ENCODE measurements at regions not wholly inside any gene's neighbourhood (a gene's known extent, or its start where the extent isn't known, plus 50 kb on each side); places are given as distances from the start of the nearest gene placed in this dataset.

- no peak for DNase-seq
These were observed 341.4 kb downstream of the DIRAS2 start for GRCh38 chr9:90301277-90301653.

GRCh38 chr9:90303655-90304054 lies 339.0 kb downstream of the DIRAS2 start:
- DNase-seq, result no peak

- no peak for DNase-seq
These were observed 336.5 kb downstream of the DIRAS2 start for GRCh38 chr9:90306158-90306557.

DNA sequence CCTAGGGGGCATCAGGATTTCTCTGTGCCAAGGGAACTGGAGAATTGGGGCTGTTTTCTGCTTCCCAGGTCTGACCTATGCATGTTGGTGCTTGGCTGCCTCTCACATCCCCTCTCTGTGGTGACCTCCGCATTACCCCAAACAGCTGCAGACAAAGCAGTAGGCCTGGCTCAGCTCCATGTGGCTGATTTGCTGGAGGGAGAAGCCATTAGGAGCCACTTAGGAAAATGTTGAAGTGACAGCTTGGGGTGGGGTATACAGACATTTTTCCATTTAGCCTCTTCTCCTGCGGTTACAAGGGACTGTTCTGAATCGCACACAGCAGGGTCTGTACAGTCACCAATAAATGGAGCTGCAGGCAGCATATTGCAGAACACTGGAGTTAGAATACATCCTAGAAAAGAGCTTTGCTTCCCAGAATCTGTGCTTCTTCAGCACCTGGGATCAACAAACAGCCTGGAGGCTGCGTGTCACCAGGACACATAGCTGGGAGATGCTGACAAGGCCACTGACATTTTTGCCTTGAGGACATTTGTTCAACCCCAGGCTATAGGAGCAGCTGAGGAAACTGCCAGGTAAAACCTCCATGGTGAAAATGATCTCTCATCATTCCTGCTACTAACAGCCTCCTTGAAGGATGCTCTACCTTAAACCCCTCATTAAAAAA lies 335.3 kb downstream of the DIRAS2 start:
- no peak for DNase-seq

GRCh38 chr9:90307891-90308290 lies 334.7 kb downstream of the DIRAS2 start:
- no peak for DNase-seq

GRCh38 chr9:90308691-90309090 lies 333.9 kb downstream of the DIRAS2 start:
- no peak for DNase-seq

DNA sequence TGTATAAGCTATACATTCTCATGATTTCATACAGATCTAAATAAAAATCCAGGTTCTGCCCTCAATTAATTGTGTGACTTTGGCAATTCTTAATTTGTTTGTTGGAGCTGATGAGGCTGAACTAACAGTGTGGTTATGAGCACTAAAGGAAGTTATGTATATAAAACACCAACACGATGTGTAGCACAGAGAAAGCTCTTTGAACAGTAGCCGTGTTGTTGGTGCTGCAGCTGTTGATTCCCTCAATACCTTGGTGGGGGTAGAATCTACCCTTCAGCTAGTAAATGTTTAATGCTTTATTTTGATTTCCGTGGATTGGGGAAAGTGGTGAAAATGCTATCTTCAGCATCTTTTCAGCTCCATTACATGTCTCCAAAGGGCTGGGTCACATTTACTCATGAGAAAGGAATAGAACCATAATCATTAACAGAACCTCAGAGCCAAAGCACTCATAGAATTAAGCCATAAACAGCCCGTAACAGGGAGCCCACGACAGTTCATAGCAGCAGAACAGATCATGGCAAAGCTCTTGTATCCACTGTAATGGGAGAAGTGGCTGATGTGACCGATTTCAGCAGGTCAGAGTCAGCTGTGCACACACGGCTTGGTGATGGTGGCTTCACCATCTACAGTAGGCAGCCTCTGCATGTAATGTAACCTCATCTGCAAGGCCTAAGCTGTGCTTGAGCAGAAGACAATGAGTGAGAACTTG lies 332.7 kb downstream of the DIRAS2 start:
- no peak for DNase-seq

DNA sequence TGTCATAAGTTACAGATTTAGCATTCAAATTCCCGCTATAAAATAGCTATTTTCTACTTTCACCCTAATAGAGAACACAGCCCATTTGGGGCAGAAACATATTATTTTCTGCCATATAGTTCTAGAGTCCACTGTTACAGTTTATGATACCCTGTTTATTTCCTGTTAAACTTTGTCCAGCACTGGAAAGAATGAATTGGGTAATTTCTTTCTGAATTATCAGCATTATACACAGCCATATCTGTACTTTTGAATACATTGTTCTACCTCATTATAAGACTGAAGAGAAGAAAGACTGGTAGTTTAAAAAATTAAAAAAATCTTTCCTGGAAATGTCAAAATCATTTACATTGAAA lies 332.1 kb downstream of the DIRAS2 start:
- no peak for DNase-seq

GRCh38 chr9:90311811-90312210 lies 330.8 kb downstream of the DIRAS2 start:
- DNase-seq, result no peak

GRCh38 chr9:90322296-90322695 lies 320.3 kb downstream of the DIRAS2 start:
- DNase-seq, result no peak

- DNase-seq, result no peak
These were observed 316.5 kb downstream of the DIRAS2 start for GRCh38 chr9:90325913-90326653.

DNA sequence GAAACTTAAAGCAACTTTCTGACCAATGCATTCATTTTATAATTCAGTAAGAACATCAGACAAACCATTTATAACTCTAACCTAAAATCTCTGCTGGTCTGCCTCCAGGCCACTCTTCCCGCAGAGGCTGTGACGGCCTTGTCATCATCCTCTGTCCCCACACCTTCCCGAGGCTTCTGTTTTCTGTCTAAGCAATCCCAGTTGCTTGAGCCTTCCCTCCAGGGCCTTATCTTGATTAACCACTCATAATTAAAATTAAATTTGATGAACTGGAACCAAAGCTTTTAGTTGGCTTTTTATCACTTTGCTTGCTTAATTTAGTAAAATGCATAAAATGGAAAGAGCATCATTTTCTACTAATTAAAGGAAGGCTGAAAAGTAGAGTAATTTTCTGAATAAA lies 312.4 kb downstream of the DIRAS2 start:
- no peak for DNase-seq

DNA sequence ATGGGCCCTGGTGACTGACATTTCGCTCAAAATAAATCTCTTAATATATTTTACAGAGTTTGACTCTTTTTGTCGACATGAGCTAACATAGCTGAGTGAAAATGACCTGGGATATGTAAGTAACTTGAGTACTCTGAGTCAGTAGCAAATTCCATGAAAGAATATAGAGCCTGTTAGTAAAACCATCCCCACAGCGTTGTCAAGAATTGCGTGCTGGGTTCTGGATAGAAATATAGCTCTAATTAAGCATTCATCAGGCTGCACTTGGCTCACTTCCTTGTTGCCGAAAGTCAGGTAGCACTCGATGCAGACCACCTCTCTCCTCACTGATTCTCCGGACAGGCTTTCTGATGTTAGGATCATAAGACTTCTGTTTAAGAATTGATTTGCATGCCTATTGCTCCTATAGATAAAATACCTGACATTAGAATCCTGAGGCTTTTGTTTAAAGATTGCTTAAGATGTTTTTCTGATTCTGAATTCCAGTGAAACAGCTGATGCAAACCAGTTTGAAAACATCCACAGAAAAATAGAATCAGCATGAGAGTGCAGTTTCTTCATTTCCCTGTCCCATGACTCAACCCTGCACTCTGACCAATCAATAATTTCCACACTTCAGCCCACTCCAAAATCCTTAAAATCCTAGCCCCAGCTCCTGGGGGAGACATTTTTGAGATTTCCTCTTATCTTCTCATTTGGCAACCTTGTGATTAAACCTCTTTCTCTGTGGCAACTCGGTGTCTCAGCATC lies 310.6 kb downstream of the DIRAS2 start:
- no peak for DNase-seq

GRCh38 chr9:90333226-90333625 lies 309.4 kb downstream of the DIRAS2 start:
- DNase-seq, result no peak

DNA sequence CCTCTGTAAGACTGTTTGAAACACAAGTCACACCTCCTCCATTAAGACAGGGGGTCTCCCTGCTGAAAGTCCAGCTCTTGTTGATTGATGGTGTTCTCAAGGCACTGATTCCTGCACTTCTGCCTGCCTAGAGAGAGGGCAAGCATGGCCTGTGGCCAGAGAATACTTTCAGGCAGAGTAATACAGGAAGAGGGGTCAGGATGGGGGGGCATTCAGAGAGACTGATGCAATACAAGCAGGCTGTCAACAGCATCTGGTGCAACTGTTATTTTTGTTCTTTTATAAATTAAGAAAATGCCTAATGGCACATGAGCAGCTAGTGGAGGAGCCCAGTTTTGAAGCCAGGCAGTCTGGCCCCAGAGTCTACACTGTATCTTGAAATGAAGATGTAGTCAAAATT lies 302.2 kb downstream of the DIRAS2 start:
- no peak for DNase-seq

- no peak for DNase-seq
These were observed 300.0 kb downstream of the DIRAS2 start for GRCh38 chr9:90342607-90343006.

GRCh38 chr9:90343366-90343765 lies 299.3 kb downstream of the DIRAS2 start:
- no peak for DNase-seq

DNA sequence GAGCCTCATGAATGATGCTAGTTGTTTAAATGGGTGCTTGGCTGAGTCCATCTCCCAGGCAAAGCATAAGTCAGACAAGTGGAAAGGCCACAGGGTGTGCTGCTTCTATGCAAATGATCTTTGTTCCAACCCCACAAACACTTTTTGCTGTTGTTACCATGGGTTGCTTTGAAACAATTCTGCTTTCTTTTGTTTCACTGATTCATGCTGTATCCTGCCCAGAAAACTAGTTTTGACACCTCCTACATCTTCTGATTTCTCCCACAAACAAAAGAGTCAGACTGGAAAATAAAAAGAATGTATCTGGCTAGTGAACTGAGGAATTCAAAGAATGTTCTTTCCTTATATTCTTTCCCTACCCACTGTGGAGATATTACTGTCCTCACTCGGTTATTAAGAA lies 298.6 kb downstream of the DIRAS2 start:
- no peak for DNase-seq

DNA sequence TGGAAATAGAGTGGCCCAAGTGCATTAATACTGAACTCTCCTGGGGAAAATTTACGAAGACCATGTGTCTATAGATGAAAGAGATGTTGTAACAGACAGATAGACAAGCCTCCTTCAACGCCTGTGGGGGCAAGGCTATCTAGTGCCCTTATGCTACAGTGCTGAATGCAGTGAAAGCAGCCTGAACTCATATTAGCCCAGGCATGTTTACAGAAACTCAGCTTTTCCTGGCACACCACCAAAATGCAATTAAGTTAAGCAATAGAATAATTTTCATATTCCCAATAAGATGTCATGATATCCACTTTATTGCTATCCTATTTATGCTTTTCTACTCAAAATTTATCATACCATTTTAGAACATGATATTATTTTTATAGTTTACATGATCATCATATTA lies 277.0 kb downstream of the DIRAS2 start:
- no peak for DNase-seq

GRCh38 chr9:90368241-90368640 lies 274.4 kb downstream of the DIRAS2 start:
- no peak for DNase-seq

DNA sequence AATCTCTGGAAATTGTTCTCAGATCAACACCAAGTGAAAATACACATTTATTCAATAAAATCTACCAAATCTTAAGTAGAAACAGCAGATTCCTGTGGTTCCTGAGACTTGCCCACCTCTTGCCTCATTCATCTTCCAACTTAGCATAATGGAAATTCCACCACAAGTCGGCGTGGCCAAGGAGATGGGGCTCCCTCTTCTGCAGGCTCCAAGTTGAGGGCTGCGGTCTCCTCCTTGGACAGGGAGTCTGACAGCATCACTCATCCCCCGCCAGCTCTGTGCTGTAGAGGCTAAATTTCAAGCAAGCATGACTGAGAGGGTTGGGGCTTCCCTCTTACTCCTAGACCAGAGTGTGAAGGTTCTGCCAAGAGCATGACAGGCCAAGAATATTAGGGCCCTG lies 273.7 kb downstream of the DIRAS2 start:
- DNase-seq, result no peak

GRCh38 chr9:90379771-90380170 lies 262.9 kb downstream of the DIRAS2 start:
- no peak for DNase-seq

GRCh38 chr9:90385146-90385545 lies 257.5 kb downstream of the DIRAS2 start:
- no peak for DNase-seq

Data from CD4-positive, alpha-beta T cell treated with Interleukin-12 subunit alpha and Interleukin-12 subunit beta, for 1 hour (primary cell).